Nephron (organoid): ENCODE measurements at regions not wholly inside any gene's neighbourhood (a gene's known extent, or its start where the extent isn't known, plus 50 kb on each side); places are given as distances from the start of the nearest gene placed in this dataset.

Source experiments
- H3K27ac Mint-ChIP-seq, 3 experiments: 2 replicates each; pipeline ENCODE4 v1.8.0; 2020; ENCODE audit warnings: mixed read lengths in 3 of 3, mild to moderate bottlenecking in 2 of 3, moderate library complexity in 1 of 3
- H3K27me3 Mint-ChIP-seq: 2 replicates; pipeline ENCODE4 v1.8.0; 2021; ENCODE audit warnings: low read depth, mild to moderate bottlenecking, moderate library complexity, mixed read lengths
- H3K36me3 Mint-ChIP-seq: 2 replicates; pipeline ENCODE4 v1.8.0; 2020; ENCODE audit warnings: low read depth, mixed read lengths
- H3K4me1 Mint-ChIP-seq: 2 replicates; pipeline ENCODE4 v1.8.0; 2020; ENCODE audit warnings: mixed read lengths
- H3K4me3 Mint-ChIP-seq, 3 experiments: 2 replicates each; pipeline ENCODE4 v1.8.0; 2020; ENCODE audit warnings: mild to moderate bottlenecking in 3 of 3, mixed read lengths in 3 of 3, moderate library complexity in 2 of 3
- H3K9me3 Mint-ChIP-seq: 2 replicates; pipeline ENCODE4 v1.8.0; 2020; ENCODE audit warnings: mixed read lengths
- CTCF ChIP-seq, 3 experiments: fragments of 200-600 bp; sonication (generic); IDR thresholded peaks; one replicate each; pipeline ENCODE4 v1.5.0; 2021; ENCODE audit warnings: antibody characterized with exemption in 3 of 3; ENCODE audit not compliant: unreplicated experiment in 3 of 3

GRCh38 chr13:60691268-60691667 is 294.2 kb downstream of the TDRD3 start:
- Mint-ChIP-seq H3K27ac (no peak overlapping the region), H3K9me3 (peaks cover 7% of the 10 kb centered on the region), H3K27me3 (peaks cover 7% of the 10 kb centered on the region), H3K4me1 (no peaks in the 10 kb centered on the region), H3K4me3 (no peak overlapping the region), H3K36me3 (no peaks in the 10 kb centered on the region)
- no peak for TF ChIP-seq CTCF (IDR thresholded peaks at IDR 0.05; ENCODE audit: unreplicated experiment in 3 of 3)

GRCh38 chr13:60690604-60691003 is 293.6 kb downstream of the TDRD3 start:
- no peak overlapping the region for H3K4me3 Mint-ChIP-seq
- no peak overlapping the region for H3K27ac Mint-ChIP-seq
- no peaks in the 10 kb centered on the region for H3K36me3 Mint-ChIP-seq
- H3K9me3 Mint-ChIP-seq, result peaks cover 7% of the 10 kb centered on the region
- peaks cover 7% of the 10 kb centered on the region for H3K27me3 Mint-ChIP-seq
- no peak for TF ChIP-seq CTCF (IDR thresholded peaks at IDR 0.05; ENCODE audit: unreplicated experiment in 3 of 3)
- no peaks in the 10 kb centered on the region for H3K4me1 Mint-ChIP-seq

GRCh38 chr13:60689571-60689970 is 292.6 kb downstream of the TDRD3 start:
- Mint-ChIP-seq H3K27me3 (peaks cover 7% of the 10 kb centered on the region), H3K4me1 (no peaks in the 10 kb centered on the region), H3K9me3 (peaks cover 7% of the 10 kb centered on the region), H3K4me3 (no peak overlapping the region), H3K36me3 (no peaks in the 10 kb centered on the region), H3K27ac (no peak overlapping the region)
- no peak for TF ChIP-seq CTCF (IDR thresholded peaks at IDR 0.05; ENCODE audit: unreplicated experiment in 3 of 3)

- Mint-ChIP-seq H3K36me3 (no peaks in the 10 kb centered on the region), H3K4me3 (no peak overlapping the region), H3K4me1 (no peaks in the 10 kb centered on the region), H3K27ac (peak overlapping the region in 1 of 3 experiments; percentile 32), H3K9me3 (peaks cover 7% of the 10 kb centered on the region), H3K27me3 (peaks cover 7% of the 10 kb centered on the region)
- no peak for TF ChIP-seq CTCF (IDR thresholded peaks at IDR 0.05; ENCODE audit: unreplicated experiment in 3 of 3)
These were observed 292.1 kb downstream of the TDRD3 start for GRCh38 chr13:60689076-60689475.

- Mint-ChIP-seq H3K4me3 (no peak overlapping the region), H3K36me3 (no peaks in the 10 kb centered on the region), H3K4me1 (no peaks in the 10 kb centered on the region), H3K27ac (no peak overlapping the region), H3K27me3 (no peaks in the 10 kb centered on the region), H3K9me3 (no peaks in the 10 kb centered on the region)
- no peak for TF ChIP-seq CTCF (IDR thresholded peaks at IDR 0.05; ENCODE audit: unreplicated experiment in 3 of 3)
These were observed 283.1 kb downstream of the TDRD3 start for GRCh38 chr13:60679928-60680694.

GRCh38 chr13:60679131-60679530 is 282.1 kb downstream of the TDRD3 start:
- H3K27me3 Mint-ChIP-seq, result no peaks in the 10 kb centered on the region
- H3K9me3 Mint-ChIP-seq, result no peaks in the 10 kb centered on the region
- H3K36me3 Mint-ChIP-seq, result no peaks in the 10 kb centered on the region
- no peak overlapping the region for H3K4me3 Mint-ChIP-seq
- H3K27ac Mint-ChIP-seq, result no peak overlapping the region
- H3K4me1 Mint-ChIP-seq, result no peaks in the 10 kb centered on the region
- no peak for TF ChIP-seq CTCF (IDR thresholded peaks at IDR 0.05; ENCODE audit: unreplicated experiment in 3 of 3)
